Skeletal muscle cell (primary cell): ENCODE measurements at regions not wholly inside any gene's neighbourhood (a gene's known extent, or its start where the extent isn't known, plus 50 kb on each side); places are given as distances from the start of the nearest gene placed in this dataset.

Experiments
- DNase-seq: peaks from one replicate; pipeline ENCODE4 v3.0.0-alpha.2; 2010; ENCODE audit warnings: low read depth
- H3K4me3 ChIP-seq: 2 replicates; pipeline ENCODE4 v1.5.1; 2011; ENCODE audit warnings: low read depth, mild to moderate bottlenecking, control low read depth, low read length, moderate library complexity

DNA sequence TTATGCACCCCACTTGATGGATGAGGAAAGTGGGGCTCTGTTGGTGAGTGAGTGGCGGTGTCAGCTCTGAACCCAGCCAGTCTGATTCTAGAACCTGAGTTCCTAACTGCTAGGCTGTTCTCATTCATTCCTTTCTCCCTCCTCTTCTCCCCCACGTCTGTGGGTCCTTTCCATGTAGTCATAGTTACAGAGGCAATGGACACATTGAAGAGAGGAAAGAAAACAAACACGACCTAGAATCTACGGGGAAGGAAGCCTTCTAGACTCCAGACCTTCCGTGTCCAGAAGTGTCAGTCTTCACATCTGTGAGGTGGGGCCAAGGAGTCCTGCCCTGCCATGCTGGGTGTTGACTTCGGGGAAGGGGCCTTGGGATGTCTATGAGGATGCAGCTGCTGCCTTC, 115.8 kb upstream of the WNT4 start:
- no peak for DNase-seq
- H3K4me3 ChIP-seq, result no peak overlapping the region

GRCh38 chr1:22259551-22260282, 116.8 kb upstream of the WNT4 start:
- DNase-seq, result no peak
- no peak overlapping the region for H3K4me3 ChIP-seq

GRCh38 chr1:22260860-22261432, 118.0 kb upstream of the WNT4 start:
- no peak for DNase-seq
- H3K4me3 ChIP-seq, result no peak overlapping the region

- H3K4me3 ChIP-seq, result no peak overlapping the region
- no peak for DNase-seq
These were observed 118.7 kb upstream of the WNT4 start for GRCh38 chr1:22261580-22261979.

GRCh38 chr1:22262583-22262982, 119.7 kb upstream of the WNT4 start:
- no peak for DNase-seq
- no peak overlapping the region for H3K4me3 ChIP-seq

DNA sequence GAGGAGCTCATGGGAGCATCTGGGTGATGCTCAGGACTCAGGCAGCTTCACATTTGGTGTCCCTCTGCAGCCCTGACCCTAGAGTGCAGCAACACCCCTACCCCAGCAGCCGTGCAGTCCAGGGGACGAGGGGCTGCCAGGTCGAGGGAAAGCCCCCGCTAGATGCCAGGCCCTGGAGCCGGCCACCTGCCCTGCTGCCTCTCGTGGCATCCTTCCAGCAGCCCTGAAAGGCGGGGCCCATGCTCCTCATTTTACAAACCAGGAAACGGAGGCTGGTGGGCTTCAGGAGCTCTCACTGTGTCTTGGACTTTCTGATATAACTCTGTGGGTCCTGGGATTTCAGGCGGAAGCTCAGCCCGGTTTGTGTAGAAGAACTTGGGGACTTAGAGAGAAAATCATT, 120.5 kb upstream of the WNT4 start:
- H3K4me3 ChIP-seq, result no peak overlapping the region
- no peak for DNase-seq

DNA sequence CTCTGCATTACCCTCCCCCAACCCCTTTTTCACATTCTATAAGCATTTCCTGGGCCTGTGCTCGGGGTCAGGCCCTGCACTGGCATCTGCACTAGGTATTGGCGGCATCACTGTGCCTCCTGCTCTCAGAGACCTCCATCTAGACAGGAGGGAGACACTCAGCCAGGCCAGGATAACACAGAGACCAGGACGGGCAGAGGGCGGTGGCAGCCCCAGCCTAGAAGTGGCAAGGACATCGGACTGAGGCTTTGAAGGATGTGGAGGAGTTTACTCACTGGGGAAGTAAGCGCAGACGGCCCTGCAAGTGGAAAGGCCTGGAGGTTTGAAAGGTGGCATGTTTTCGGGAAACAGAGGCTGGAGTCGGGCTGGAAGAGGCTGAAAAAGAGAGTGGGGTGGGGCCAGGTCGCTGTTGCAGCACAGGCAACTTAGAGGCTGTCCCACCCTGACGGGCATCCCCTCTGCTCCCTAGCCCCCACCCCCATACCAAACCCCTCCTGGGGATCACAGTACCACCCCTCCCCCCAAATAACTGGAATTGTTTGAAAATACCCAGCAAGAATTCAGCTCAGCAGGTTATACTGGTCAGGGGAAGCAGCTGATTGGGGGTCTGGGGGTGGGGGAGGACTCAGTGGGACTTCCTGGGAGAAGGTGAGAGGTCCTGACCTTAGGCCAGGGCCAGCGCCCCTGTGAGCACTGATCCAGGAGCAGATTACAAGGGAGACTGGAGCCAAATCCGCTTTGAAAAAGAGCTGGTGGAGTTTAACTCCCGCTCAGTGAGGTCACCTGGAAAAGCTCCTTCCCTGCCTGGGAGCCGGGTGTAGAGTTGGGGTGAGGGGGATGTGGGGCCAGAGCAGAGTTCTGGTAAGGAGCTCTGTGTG, 121.8 kb upstream of the WNT4 start:
- no peak overlapping the region for H3K4me3 ChIP-seq
- no peak for DNase-seq

DNA sequence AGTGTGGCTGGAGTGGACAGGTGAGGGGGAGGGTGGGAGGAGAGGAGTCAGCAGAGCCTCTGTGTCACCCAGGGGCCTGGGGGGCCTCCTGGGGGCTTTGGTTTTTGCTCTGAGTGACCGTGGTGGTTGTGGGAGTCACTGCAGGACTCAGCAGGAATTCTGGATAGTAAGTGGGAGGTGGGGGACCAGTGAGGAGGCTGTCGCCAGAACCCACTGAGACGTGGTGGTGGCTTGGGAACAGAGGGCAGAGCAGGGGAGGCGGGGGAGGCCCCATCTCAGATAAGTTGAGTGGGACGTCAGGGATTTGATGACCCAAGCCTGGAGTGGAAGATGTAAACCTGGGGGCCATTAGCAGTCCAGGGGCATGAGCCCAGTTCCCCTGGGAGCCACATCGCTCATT, 123.2 kb upstream of the WNT4 start:
- DNase-seq, result no peak
- H3K4me3 ChIP-seq, result no peak overlapping the region

DNA sequence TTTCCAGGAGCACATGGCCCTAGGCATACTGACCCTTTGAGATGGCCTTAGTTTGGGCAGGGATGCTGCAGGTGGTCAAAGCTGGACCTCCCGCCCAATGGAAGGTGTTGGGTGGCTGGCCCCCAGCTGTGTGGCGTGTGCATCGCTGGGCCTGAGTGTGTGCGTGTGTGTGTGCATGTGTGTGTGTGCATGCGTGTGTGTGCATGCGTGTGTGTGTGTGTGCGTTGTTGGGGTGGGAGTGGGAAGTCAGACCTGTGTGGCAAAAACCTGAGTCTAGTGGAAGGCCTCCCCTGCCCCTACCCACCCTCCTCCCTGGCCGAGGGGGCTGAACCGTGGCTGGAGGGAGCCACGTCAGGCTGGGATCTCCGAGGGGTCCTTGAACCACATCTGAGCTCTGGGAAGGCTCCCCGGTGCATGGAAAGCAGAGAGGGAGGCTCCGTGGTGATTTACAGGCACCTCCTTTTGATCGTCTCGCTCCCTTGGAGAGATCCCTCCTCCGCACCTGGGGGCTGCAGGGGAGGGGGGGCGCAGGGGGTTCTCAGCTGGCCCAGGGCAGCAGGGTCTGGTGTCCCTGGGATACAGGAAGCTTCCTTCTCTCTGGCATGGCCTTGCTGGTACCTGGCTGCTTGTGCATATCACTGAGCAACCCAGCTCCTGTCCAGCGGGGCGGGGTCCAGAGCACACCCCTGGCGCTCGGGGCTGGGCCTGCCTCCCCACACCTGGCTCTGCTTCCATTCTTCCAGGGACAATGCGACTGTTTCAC, 124.7 kb upstream of the WNT4 start:
- no peak for DNase-seq
- no peak overlapping the region for H3K4me3 ChIP-seq

- DNase-seq, result no peak
These were observed 125.4 kb upstream of the WNT4 start for GRCh38 chr1:22268327-22268726.

GRCh38 chr1:22271847-22272801, 129.2 kb upstream of the WNT4 start:
- H3K4me3 ChIP-seq, result no peak overlapping the region
- DNase-seq, result no peak

More at GRCh38 chr1:22268327-22268726, 125.4 kb upstream of the WNT4 start:
- no peak overlapping the region for H3K4me3 ChIP-seq

DNA sequence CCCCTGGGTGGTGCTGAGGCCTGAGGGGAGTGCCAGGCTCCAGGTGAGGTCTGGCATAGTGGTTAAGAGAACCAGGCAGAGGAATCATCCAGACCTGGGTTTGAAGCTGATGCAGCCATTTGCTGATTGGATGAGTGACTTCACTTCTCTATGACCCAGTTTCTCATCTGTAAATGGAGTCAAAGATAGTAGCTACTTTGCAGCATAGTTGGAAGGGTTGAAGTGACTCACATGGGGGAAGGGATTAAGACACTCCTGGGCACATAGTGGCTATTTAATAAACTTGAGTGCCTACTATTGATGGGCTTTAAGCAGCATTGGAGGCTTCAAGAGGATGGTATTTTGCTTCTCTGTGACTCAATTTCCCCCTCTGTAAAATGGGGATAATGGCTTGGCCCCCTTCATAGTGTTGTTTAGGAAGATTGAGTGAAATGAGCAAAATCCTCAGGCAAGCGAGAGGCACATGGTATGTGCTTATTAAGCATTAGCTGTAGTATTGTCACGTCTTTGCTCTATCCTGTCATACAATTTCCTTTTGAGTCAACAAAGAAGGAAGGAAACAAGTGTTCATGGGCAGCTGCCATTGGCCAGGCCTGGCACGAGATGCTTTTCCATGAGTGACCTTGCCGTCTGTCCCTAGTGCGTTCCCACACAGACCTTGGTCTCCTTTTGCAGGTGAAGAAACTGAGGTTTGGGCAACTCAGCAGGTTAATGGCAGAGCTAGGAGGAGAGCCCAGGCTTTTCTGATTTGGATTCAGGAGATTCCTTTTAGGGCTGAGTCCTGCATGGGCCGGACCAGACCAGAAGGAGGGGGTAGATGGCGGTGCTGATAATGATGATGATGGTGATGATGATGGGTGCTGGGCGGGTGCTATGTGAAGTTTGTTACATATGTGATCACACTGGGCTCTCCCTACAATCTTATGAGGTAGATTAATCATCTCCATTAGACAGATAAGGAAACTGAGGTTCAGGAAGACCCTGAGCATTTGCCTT, 131.1 kb upstream of the WNT4 start:
- no peak for DNase-seq

GRCh38 chr1:22275167-22275566, 132.3 kb upstream of the WNT4 start:
- no peak overlapping the region for H3K4me3 ChIP-seq
- DNase-seq, result no peak

More for the DNA sequence above, 131.1 kb upstream of the WNT4 start:
- H3K4me3 ChIP-seq, result no peak overlapping the region

GRCh38 chr1:22275626-22276395, 132.9 kb upstream of the WNT4 start:
- peak; percentile 10 for DNase-seq
- H3K4me3 ChIP-seq, result no peak overlapping the region

DNA sequence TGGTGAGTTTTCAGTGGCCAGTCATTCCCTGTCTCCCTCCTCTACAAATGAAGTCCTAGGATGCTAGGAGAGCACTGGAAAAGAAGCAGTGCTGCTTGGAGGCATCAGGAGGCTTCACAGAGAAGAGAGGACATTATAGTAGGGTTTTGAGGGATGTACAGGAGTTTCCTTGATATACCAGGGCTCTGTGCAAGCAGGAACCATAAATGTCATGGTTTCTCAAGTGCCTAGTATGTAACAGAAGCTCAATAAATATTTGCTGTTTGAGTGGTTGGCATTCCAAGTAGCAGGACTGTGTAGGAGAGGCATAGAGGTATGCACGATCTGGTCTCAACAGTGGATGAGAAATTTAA, 133.5 kb upstream of the WNT4 start:
- H3K4me3 ChIP-seq, result no peak overlapping the region
- no peak for DNase-seq

DNA sequence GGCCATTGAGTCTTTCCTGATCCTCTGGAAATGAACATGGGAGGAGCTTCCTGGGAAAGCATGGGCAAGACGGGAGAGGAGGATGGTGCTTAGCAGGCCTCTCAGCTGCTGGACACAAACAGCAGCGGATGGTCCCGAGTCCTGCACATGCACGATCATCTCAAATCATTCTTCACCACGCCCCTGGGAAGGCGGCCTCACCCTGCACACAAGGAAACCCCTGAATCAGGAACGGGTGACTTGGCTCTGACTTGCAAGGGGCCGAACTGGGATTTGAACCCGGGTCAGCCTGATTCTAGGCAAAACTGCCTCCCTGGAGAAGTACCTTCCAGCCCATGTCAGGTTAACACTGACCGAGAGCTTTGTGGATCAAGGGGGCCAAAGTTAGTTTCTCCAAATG, 134.8 kb upstream of the WNT4 start:
- no peak overlapping the region for H3K4me3 ChIP-seq
- DNase-seq, result no peak

- H3K4me3 ChIP-seq, result no peak overlapping the region
- DNase-seq, result no peak
These were observed 136.8 kb upstream of the WNT4 start for GRCh38 chr1:22279735-22280134.
